Naive B cell (primary cell): ENCODE measurements at regions not wholly inside any gene's neighbourhood (a gene's known extent, or its start where the extent isn't known, plus 50 kb on each side); places are given as distances from the start of the nearest gene placed in this dataset.
"Not testable (repeated sequence)": the region's sequence is repeated elsewhere in the genome, so short reads cannot be mapped to it uniquely, and the experiment has no call there.

ENCODE experiments used
- ATAC-seq, 2 donors: fragments of 150-1000 bp; cut with Tn5 transposase; 2 replicates each; pipeline ENCODE4 v1.10.0; 2021; ENCODE audit warnings: low read depth in 2 of 2, mild to moderate bottlenecking in 2 of 2, moderate library complexity in 2 of 2
- DNase-seq: peaks from one replicate; pipeline ENCODE4 v3.0.0; 2022
- H3K27ac Mint-ChIP-seq, 6 donors: one replicate each; pipeline ENCODE4 v1.8.0; 2020 to 2022; ENCODE audit warnings: mild to moderate bottlenecking in 6 of 6, mixed read lengths in 6 of 6, moderate library complexity in 5 of 6, inconsistent platforms in 2 of 6
- H3K27me3 Mint-ChIP-seq, 3 donors: one replicate each; pipeline ENCODE4 v1.8.0; 2021 to 2022; ENCODE audit warnings: mixed read lengths in 3 of 3, mild to moderate bottlenecking in 1 of 3
- H3K36me3 Mint-ChIP-seq, 2 donors: one replicate each; pipeline ENCODE4 v1.8.0; 2020 to 2022; ENCODE audit warnings: mixed read lengths in 2 of 2, inconsistent platforms in 1 of 2, mild to moderate bottlenecking in 1 of 2
- H3K4me1 Mint-ChIP-seq, 3 donors: one replicate each; pipeline ENCODE4 v1.8.0; 2020 to 2022; ENCODE audit warnings: mixed read lengths in 3 of 3, inconsistent platforms in 1 of 3, mild to moderate bottlenecking in 1 of 3, moderate library complexity in 1 of 3
- H3K4me3 Mint-ChIP-seq, 8 donors: one replicate each; pipeline ENCODE4 v1.8.0; 2020 to 2022; ENCODE audit warnings: mild to moderate bottlenecking in 8 of 8, mixed read lengths in 8 of 8, moderate library complexity in 8 of 8, inconsistent platforms in 2 of 8
- H3K9me3 Mint-ChIP-seq, 7 donors: one replicate each; pipeline ENCODE4 v1.8.0; 2020 to 2022; ENCODE audit warnings: mixed read lengths in 7 of 7, mild to moderate bottlenecking in 5 of 7, inconsistent platforms in 2 of 7, moderate library complexity in 1 of 7

DNA sequence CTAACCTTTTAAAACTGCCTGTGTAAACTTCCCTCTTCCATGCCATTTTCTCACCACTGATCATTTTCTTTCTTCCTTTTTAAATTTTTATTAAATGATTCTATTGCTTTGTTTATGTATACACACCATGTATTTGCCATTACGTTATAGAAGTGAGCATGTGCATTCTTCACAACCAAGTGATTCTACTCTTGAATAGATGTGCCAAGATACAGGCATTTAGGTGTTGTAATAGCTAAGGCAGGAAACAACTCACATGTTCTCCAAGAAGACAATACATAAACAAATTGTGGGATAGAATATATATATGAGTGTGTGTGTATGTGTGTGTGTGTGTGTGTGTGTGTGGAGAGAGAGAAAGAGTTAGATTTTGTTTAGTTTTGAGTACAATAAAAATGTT lies 202.6 kb upstream of the SEMA3E start:
- Mint-ChIP-seq H3K9me3 (peaks cover 0 to 4% (median 0%) of the 10 kb centered on the region in 7 donors), H3K36me3 (no peaks in the 10 kb centered on the region), H3K27ac (no peak overlapping the region), H3K27me3 (no peaks in the 10 kb centered on the region), H3K4me3 (no peak overlapping the region), H3K4me1 (no peaks in the 10 kb centered on the region)
- DNase-seq (no peak), ATAC-seq (no peak)

- Mint-ChIP-seq H3K4me3 (no peak overlapping the region), H3K9me3 (peaks cover 0 to 7% (median 3%) of the 10 kb centered on the region in 7 donors), H3K27ac (no peak overlapping the region), H3K36me3 (no peaks in the 10 kb centered on the region), H3K4me1 (no peaks in the 10 kb centered on the region), H3K27me3 (no peaks in the 10 kb centered on the region)
- no peak for DNase-seq
- ATAC-seq, result no peak
These were observed 202.0 kb upstream of the SEMA3E start for GRCh38 chr7:83850941-83851340.

DNA sequence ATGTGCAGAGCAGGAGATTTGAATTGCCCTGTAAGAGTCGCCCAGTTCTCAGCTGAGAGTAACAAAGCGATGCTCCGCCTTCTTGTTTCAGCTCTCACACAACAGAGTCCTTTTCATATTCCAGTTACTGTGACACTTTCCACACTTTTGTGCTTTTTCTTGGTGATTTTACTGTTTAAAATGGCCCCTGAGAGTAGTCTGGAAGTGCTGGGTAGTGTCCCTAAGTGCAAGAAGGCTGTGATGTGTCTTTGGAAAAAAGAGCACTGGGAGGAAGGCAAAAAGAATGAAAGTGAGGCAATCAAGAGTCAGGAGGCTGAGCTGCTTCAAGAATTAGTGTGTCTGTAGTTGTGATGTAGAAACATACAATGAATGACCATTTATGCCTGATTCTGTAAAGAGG lies 201.2 kb upstream of the SEMA3E start:
- H3K27me3 Mint-ChIP-seq, result no peaks in the 10 kb centered on the region
- peaks cover 0 to 9% (median 4%) of the 10 kb centered on the region in 7 donors for H3K9me3 Mint-ChIP-seq
- no peaks in the 10 kb centered on the region for H3K36me3 Mint-ChIP-seq
- no peaks in the 10 kb centered on the region for H3K4me1 Mint-ChIP-seq
- no peak overlapping the region for H3K4me3 Mint-ChIP-seq
- no peak for DNase-seq
- no peak overlapping the region for H3K27ac Mint-ChIP-seq
- no peak for ATAC-seq

DNA sequence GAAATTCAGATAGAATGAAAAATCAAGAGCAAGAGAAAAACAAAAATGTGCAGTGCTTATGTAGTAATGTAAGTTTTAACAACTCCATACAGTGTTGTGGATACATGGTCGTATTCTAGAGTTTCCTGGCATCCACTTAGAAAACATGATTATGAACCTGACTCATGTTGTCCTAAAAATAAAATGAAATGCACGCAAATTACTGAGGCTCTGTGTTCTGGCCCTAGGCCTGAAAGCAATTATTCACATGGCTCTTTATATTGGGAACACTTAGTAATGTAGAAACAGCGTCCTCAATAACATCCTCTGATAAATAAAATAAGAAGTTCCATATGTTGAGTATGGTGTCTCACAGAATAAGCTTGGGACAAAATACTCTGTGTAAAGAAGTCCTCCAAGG lies 200.2 kb upstream of the SEMA3E start:
- no peak overlapping the region for H3K4me3 Mint-ChIP-seq
- H3K4me1 Mint-ChIP-seq, result no peaks in the 10 kb centered on the region
- ATAC-seq, result no peak
- no peak for DNase-seq
- no peaks in the 10 kb centered on the region for H3K36me3 Mint-ChIP-seq
- no peaks in the 10 kb centered on the region for H3K27me3 Mint-ChIP-seq
- peaks cover 0 to 15% (median 7%) of the 10 kb centered on the region in 7 donors for H3K9me3 Mint-ChIP-seq
- no peak overlapping the region for H3K27ac Mint-ChIP-seq

GRCh38 chr7:83842894-83843293 lies 194.0 kb upstream of the SEMA3E start:
- no peak for ATAC-seq
- Mint-ChIP-seq H3K9me3 (peaks cover 0 to 15% (median 5%) of the 10 kb centered on the region in 7 donors), H3K27me3 (no peaks in the 10 kb centered on the region), H3K4me1 (no peaks in the 10 kb centered on the region), H3K4me3 (no peak overlapping the region), H3K36me3 (no peaks in the 10 kb centered on the region), H3K27ac (no peak overlapping the region)
- DNase-seq, result no peak

GRCh38 chr7:83837683-83838082 lies 188.7 kb upstream of the SEMA3E start:
- Mint-ChIP-seq H3K27me3 (no peaks in the 10 kb centered on the region), H3K4me3 (no peak overlapping the region), H3K4me1 (no peaks in the 10 kb centered on the region), H3K36me3 (no peaks in the 10 kb centered on the region), H3K9me3 (no peaks in the 10 kb centered on the region), H3K27ac (no peak overlapping the region)
- no peak for DNase-seq
- no peak for ATAC-seq

GRCh38 chr7:83836028-83836427 lies 187.1 kb upstream of the SEMA3E start:
- Mint-ChIP-seq H3K36me3 (no peaks in the 10 kb centered on the region), H3K27me3 (no peaks in the 10 kb centered on the region), H3K27ac (no peak overlapping the region), H3K9me3 (no peaks in the 10 kb centered on the region), H3K4me3 (no peak overlapping the region), H3K4me1 (no peaks in the 10 kb centered on the region)
- ATAC-seq (no peak), DNase-seq (no peak)

DNA sequence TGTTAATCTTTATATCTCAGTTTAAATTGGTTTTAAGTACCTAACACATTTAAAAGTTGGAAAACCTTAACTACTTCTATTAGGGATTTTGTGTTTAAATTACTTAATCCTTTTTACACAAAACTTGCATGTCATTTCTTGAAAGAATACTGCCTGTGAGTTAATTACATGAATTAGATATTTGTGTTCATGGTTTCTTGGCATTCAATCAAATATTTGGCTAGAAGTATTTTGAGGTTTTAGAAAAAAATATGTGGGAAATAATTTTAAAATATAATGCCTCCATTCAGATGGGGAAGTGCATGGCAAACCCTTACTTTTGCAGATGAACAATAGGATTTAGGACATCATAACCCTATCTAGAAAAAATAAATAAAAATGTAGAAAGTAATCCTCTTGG lies 186.5 kb upstream of the SEMA3E start:
- H3K27me3 Mint-ChIP-seq, result no peaks in the 10 kb centered on the region
- DNase-seq (no peak), ATAC-seq (no peak)
- no peaks in the 10 kb centered on the region for H3K9me3 Mint-ChIP-seq
- no peak overlapping the region for H3K4me3 Mint-ChIP-seq
- no peaks in the 10 kb centered on the region for H3K36me3 Mint-ChIP-seq
- H3K27ac Mint-ChIP-seq, result no peak overlapping the region
- no peaks in the 10 kb centered on the region for H3K4me1 Mint-ChIP-seq

- not testable (repeated sequence) for H3K9me3 Mint-ChIP-seq, H3K27me3 Mint-ChIP-seq, ATAC-seq, DNase-seq, H3K36me3 Mint-ChIP-seq, H3K4me3 Mint-ChIP-seq, H3K4me1 Mint-ChIP-seq, H3K27ac Mint-ChIP-seq
These were observed 184.8 kb upstream of the SEMA3E start for GRCh38 chr7:83833721-83834120.

DNA sequence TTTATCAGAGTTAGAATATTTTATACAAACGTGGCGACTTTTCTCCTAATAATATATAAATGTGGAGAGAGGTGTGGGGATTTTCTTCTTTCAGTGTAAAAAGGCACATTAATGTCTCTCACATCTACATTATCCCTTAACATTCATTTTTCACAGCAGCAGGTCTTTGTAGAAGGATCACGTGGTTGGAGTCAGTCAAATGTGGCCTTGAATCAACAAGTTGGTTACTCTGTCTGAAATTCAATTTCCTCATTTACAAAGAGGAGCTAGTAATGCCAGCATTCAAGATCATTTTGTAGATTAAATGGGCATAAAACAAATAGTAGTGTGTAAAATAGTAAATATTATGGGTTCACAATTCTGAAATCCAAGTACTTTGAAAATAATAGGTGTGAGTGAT lies 183.1 kb upstream of the SEMA3E start:
- no peaks in the 10 kb centered on the region for H3K4me1 Mint-ChIP-seq
- no peak overlapping the region for H3K27ac Mint-ChIP-seq
- no peaks in the 10 kb centered on the region for H3K36me3 Mint-ChIP-seq
- DNase-seq (no peak), ATAC-seq (no peak)
- H3K27me3 Mint-ChIP-seq, result no peaks in the 10 kb centered on the region
- H3K9me3 Mint-ChIP-seq, result peaks cover 0 to 7% (median 0%) of the 10 kb centered on the region in 7 donors
- H3K4me3 Mint-ChIP-seq, result no peak overlapping the region

GRCh38 chr7:83827036-83827435 lies 178.1 kb upstream of the SEMA3E start:
- peaks cover 0 to 7% (median 0%) of the 10 kb centered on the region in 7 donors for H3K9me3 Mint-ChIP-seq
- ATAC-seq, result no peak

GRCh38 chr7:83824214-83824613 lies 175.3 kb upstream of the SEMA3E start:
- Mint-ChIP-seq H3K4me1 (no peaks in the 10 kb centered on the region), H3K9me3 (peaks cover 0 to 7% (median 1%) of the 10 kb centered on the region in 7 donors), H3K27ac (no peak overlapping the region), H3K4me3 (no peak overlapping the region), H3K27me3 (no peaks in the 10 kb centered on the region), H3K36me3 (no peaks in the 10 kb centered on the region)
- DNase-seq (no peak), ATAC-seq (no peak)

More at GRCh38 chr7:83827036-83827435, 178.1 kb upstream of the SEMA3E start:
- no peak for DNase-seq
- no peak overlapping the region for H3K27ac Mint-ChIP-seq
- H3K4me3 Mint-ChIP-seq, result no peak overlapping the region
- H3K4me1 Mint-ChIP-seq, result no peaks in the 10 kb centered on the region
- no peaks in the 10 kb centered on the region for H3K27me3 Mint-ChIP-seq
- no peaks in the 10 kb centered on the region for H3K36me3 Mint-ChIP-seq

- H3K9me3 Mint-ChIP-seq, result peaks cover 0 to 8% (median 0%) of the 10 kb centered on the region in 7 donors
- no peaks in the 10 kb centered on the region for H3K36me3 Mint-ChIP-seq
- no peak overlapping the region for H3K4me3 Mint-ChIP-seq
- no peaks in the 10 kb centered on the region for H3K4me1 Mint-ChIP-seq
- ATAC-seq, result no peak
- H3K27me3 Mint-ChIP-seq, result no peaks in the 10 kb centered on the region
- H3K27ac Mint-ChIP-seq, result no peak overlapping the region
- no peak for DNase-seq
These were observed 172.9 kb upstream of the SEMA3E start for GRCh38 chr7:83821866-83822265.

GRCh38 chr7:83820641-83821040 lies 171.7 kb upstream of the SEMA3E start:
- Mint-ChIP-seq H3K27me3 (no peaks in the 10 kb centered on the region), H3K4me3 (no peak overlapping the region), H3K4me1 (no peaks in the 10 kb centered on the region), H3K27ac (no peak overlapping the region), H3K9me3 (peaks cover 0 to 8% (median 0%) of the 10 kb centered on the region in 7 donors), H3K36me3 (no peaks in the 10 kb centered on the region)
- no peak for DNase-seq
- no peak for ATAC-seq

- Mint-ChIP-seq H3K27me3 (no peaks in the 10 kb centered on the region), H3K4me1 (no peaks in the 10 kb centered on the region), H3K36me3 (no peaks in the 10 kb centered on the region), H3K9me3 (peaks cover 0 to 8% (median 0%) of the 10 kb centered on the region in 7 donors), H3K27ac (no peak overlapping the region), H3K4me3 (no peak overlapping the region)
- no peak for ATAC-seq
- no peak for DNase-seq
These were observed 171.0 kb upstream of the SEMA3E start for GRCh38 chr7:83819911-83820310.
